SU-DHL-6 (cell line): ENCODE measurements at regions not wholly inside any gene's neighbourhood (a gene's known extent, or its start where the extent isn't known, plus 50 kb on each side); places are given as distances from the start of the nearest gene placed in this dataset.

Experiments used
- EZH2phosphoT487 ChIP-seq: fragments of 200-600 bp; sonication (generic), shearing (Covaris generic); conservative IDR thresholded peaks from 2 replicates; pipeline ENCODE4 v1.6.1; 2018; ENCODE audit warnings: mild to moderate bottlenecking, antibody characterized with exemption, low read length, moderate library complexity, mixed read lengths
- TF ChIP-seq, protein P1 (sequence below): fragments of 200-600 bp; sonication (generic); IDR thresholded peaks from one replicate; pipeline ENCODE4 v1.5.1; 2017; ENCODE audit warnings: antibody characterized with exemption, mild to moderate bottlenecking, low read length, moderate library complexity; ENCODE audit not compliant: insufficient read depth, poor library complexity, severe bottlenecking

DNA sequence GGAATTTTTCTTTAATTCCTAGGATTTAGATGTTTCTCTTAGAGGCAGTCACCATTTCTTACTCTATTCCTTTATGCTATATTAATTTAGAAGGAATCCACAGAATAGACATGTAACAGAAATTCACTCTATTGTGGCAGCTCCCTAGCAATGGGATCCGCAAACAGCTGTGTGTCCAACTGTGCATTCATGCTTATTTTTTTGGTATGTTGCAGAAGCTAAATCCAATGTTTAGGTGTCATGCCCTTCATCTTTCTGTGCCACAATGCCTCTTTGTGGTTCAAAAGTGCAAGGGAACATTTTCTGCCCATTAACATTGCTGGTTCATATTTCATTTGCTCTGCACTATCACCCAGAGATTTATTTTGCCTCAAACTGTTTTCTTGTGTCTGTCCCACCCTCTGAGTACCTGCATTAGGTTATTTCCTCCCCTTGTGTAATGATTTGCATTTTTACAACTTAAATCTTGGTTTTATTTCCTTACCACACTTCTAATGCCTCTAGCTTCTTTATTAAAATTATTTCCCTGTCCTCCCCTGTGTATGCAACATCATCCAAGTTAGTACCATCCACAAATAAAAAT lies 816.5 kb downstream of the EFNA5 start:
- TF ChIP-seq, protein P1, sequence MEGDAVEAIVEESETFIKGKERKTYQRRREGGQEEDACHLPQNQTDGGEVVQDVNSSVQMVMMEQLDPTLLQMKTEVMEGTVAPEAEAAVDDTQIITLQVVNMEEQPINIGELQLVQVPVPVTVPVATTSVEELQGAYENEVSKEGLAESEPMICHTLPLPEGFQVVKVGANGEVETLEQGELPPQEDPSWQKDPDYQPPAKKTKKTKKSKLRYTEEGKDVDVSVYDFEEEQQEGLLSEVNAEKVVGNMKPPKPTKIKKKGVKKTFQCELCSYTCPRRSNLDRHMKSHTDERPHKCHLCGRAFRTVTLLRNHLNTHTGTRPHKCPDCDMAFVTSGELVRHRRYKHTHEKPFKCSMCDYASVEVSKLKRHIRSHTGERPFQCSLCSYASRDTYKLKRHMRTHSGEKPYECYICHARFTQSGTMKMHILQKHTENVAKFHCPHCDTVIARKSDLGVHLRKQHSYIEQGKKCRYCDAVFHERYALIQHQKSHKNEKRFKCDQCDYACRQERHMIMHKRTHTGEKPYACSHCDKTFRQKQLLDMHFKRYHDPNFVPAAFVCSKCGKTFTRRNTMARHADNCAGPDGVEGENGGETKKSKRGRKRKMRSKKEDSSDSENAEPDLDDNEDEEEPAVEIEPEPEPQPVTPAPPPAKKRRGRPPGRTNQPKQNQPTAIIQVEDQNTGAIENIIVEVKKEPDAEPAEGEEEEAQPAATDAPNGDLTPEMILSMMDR: no peak
- TF ChIP-seq EZH2phosphoT487: no peak
